ENCODE measurements at regions not wholly inside any gene's neighbourhood (a gene's known extent, or its start where the extent isn't known, plus 50 kb on each side); places are given as distances from the start of the nearest gene placed in this dataset.

- no TSS peak for BruUV-seq (replicated peaks)
- ChIA-PET CTCF (no interaction called here), POLR2A (ENCODE audit: unreplicated experiment) (no interaction called here)
- Histone ChIP-seq H3K27ac (no peak overlapping the region), H3K79me2 (ENCODE audit: low read depth) (no peaks in the 10 kb centered on the region), H4K20me1 (ENCODE audit: insufficient read depth) (no peaks in the 10 kb centered on the region), H3K4me1 (replicated peaks; ENCODE audit: insufficient read depth) (no peaks in the 10 kb centered on the region), H3K9me2 (ENCODE audit: insufficient read depth) (no peaks in the 10 kb centered on the region), H2AFZ (no peak overlapping the region), H3K9me3 (ENCODE audit: insufficient read depth, low read depth) (no peaks in the 10 kb centered on the region), H3K36me3 (ENCODE audit: low read depth) (no peaks in the 10 kb centered on the region), H3K27me3 (ENCODE audit: insufficient read depth, low read depth) (peaks cover 23% of the 10 kb centered on the region), H3K4me3 (no peak overlapping the region), H3K4me2 (no peak overlapping the region), H3F3A (ENCODE audit: insufficient read depth, low read depth) (no peaks in the 10 kb centered on the region)
- no peak for DNase-seq
- TF ChIP-seq CTCF (conservative IDR thresholded peaks at IDR 0.05) = no peak
- no peak for TF ChIP-seq EZH2 (IDR thresholded peaks at IDR 0.05; ENCODE audit: low read depth)
- intact Hi-C loops (cut with micrococcal nuclease; ENCODE audit: unreplicated experiment) = no loop called here
Observed at GRCh38 chr9:126036881-126037291, 289.7 kb downstream of the PBX3 start.

GRCh38 chr9:126038790-126039189, 287.8 kb upstream of the MVB12B start:
- Histone ChIP-seq H2AFZ (no peak overlapping the region), H3K9me3 (ENCODE audit: insufficient read depth, low read depth) (no peaks in the 10 kb centered on the region), H3F3A (ENCODE audit: insufficient read depth, low read depth) (no peaks in the 10 kb centered on the region), H3K4me1 (replicated peaks; ENCODE audit: insufficient read depth) (no peaks in the 10 kb centered on the region), H3K27ac (no peak overlapping the region), H3K4me2 (no peak overlapping the region), H3K27me3 (ENCODE audit: insufficient read depth, low read depth) (peaks cover 20% of the 10 kb centered on the region), H3K4me3 (no peak overlapping the region), H4K20me1 (ENCODE audit: insufficient read depth) (no peaks in the 10 kb centered on the region), H3K36me3 (ENCODE audit: low read depth) (no peaks in the 10 kb centered on the region), H3K9me2 (ENCODE audit: insufficient read depth) (no peaks in the 10 kb centered on the region), H3K79me2 (ENCODE audit: low read depth) (no peaks in the 10 kb centered on the region)
- POLR2A ChIA-PET (ENCODE audit: unreplicated experiment) = interaction anchor here (0.6 kb wide), 1 partner anchor 10 kb away, joined by 3 read pairs; no protein-coding TSS in a partner anchor
- CTCF ChIA-PET = no interaction called here
- no peak for DNase-seq
- intact Hi-C loops (cut with micrococcal nuclease; ENCODE audit: unreplicated experiment) = no loop called here
- BruUV-seq (replicated peaks) = no TSS peak
- no peak for TF ChIP-seq CTCF (conservative IDR thresholded peaks at IDR 0.05)
- TF ChIP-seq EZH2 (IDR thresholded peaks at IDR 0.05; ENCODE audit: low read depth) = no peak

GRCh38 chr9:126043681-126044080, 282.9 kb upstream of the MVB12B start:
- ChIA-PET POLR2A (ENCODE audit: unreplicated experiment) (no interaction called here), CTCF (no interaction called here)
- no peaks in the 10 kb centered on the region for H3F3A ChIP-seq (ENCODE audit: insufficient read depth, low read depth)
- H3K27ac ChIP-seq = no peak overlapping the region
- no peaks in the 10 kb centered on the region for H4K20me1 ChIP-seq (ENCODE audit: insufficient read depth)
- DNase-seq = no peak
- H3K4me1 ChIP-seq (replicated peaks; ENCODE audit: insufficient read depth) = no peaks in the 10 kb centered on the region
- peaks cover 23% of the 10 kb centered on the region; the same call in 1 of the 2 replicates for H3K27me3 ChIP-seq (ENCODE audit: insufficient read depth, low read depth)
- H2AFZ ChIP-seq = no peak overlapping the region
- H3K4me3 ChIP-seq = no peak overlapping the region
- H3K9me2 ChIP-seq (ENCODE audit: insufficient read depth) = no peaks in the 10 kb centered on the region
- H3K79me2 ChIP-seq (ENCODE audit: low read depth) = no peaks in the 10 kb centered on the region
- no peak overlapping the region; the same call in 1 of the 2 replicates for H3K4me2 ChIP-seq
- no TSS peak for BruUV-seq (replicated peaks)
- no peak for TF ChIP-seq EZH2 (IDR thresholded peaks at IDR 0.05; ENCODE audit: low read depth)
- H3K9me3 ChIP-seq (ENCODE audit: insufficient read depth, low read depth) = no peaks in the 10 kb centered on the region
- intact Hi-C loops (cut with micrococcal nuclease; ENCODE audit: unreplicated experiment) = no loop called here
- no peaks in the 10 kb centered on the region for H3K36me3 ChIP-seq (ENCODE audit: low read depth)

GRCh38 chr9:126049088-126049487, 277.5 kb upstream of the MVB12B start:
- no peak for TF ChIP-seq EZH2 (IDR thresholded peaks at IDR 0.05; ENCODE audit: low read depth)
- no peaks in the 10 kb centered on the region for H3K36me3 ChIP-seq (ENCODE audit: low read depth)
- H3K4me3 ChIP-seq = no peak overlapping the region
- no peaks in the 10 kb centered on the region for H3K9me3 ChIP-seq (ENCODE audit: insufficient read depth, low read depth)
- no peaks in the 10 kb centered on the region for H3K4me1 ChIP-seq (replicated peaks; ENCODE audit: insufficient read depth)
- H2AFZ ChIP-seq = no peak overlapping the region
- H3K4me2 ChIP-seq = no peak overlapping the region
- H3K27ac ChIP-seq = no peak overlapping the region
- BruUV-seq (replicated peaks) = no TSS peak
- POLR2A ChIA-PET (ENCODE audit: unreplicated experiment) = interaction anchor here (0.6 kb wide), 1 partner anchor 11 kb away, joined by 3 read pairs; no protein-coding TSS in a partner anchor
- DNase-seq = no peak
- 0 out of 2 replicates have a peak, but pooled peaks cover 13% of the 10 kb centered on the region for H3K27me3 ChIP-seq (ENCODE audit: insufficient read depth, low read depth)
- H4K20me1 ChIP-seq (ENCODE audit: insufficient read depth) = no peaks in the 10 kb centered on the region
- intact Hi-C loops (cut with micrococcal nuclease; ENCODE audit: unreplicated experiment) = no loop called here
- no peaks in the 10 kb centered on the region for H3K79me2 ChIP-seq (ENCODE audit: low read depth)
- no peaks in the 10 kb centered on the region for H3F3A ChIP-seq (ENCODE audit: insufficient read depth, low read depth)
- CTCF ChIA-PET = no interaction called here
- H3K9me2 ChIP-seq (ENCODE audit: insufficient read depth) = no peaks in the 10 kb centered on the region
